B cell (primary cell): ENCODE measurements at regions not wholly inside any gene's neighbourhood (a gene's known extent, or its start where the extent isn't known, plus 50 kb on each side); places are given as distances from the start of the nearest gene placed in this dataset.

Experiments
- EZH2 ChIP-seq: IDR thresholded peaks from 2 replicates; pipeline ENCODE4 v1.6.1; 2012; ENCODE audit warnings: borderline replicate concordance, low read depth, mild to moderate bottlenecking, moderate library complexity, low read length; ENCODE audit not compliant: insufficient read depth, poor library complexity, severe bottlenecking
- TF ChIP-seq, protein P1 (sequence below): fragments of 200-600 bp; IDR thresholded peaks from one replicate; pipeline ENCODE4 v1.8.0; 2022; ENCODE audit warnings: antibody characterized with exemption, mild to moderate bottlenecking

DNA sequence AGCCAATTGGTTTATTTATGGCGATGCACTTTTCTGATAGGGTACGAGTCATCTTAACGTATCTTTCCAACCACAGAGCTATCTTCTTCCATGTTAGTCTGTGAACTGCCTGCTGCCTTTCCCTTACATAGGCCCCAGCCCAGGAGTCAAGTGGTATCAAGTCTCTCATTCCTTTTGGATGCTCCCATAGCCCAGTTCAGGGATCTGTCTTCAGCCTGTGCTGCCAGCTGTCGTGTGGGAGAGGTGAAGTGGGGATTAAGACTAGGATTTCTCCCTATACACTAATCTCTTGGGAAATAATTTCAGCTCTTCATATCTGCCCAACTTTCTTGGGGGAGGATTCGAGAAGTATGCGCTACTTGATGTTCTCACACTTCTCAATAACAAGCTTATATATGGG, 475.7 kb downstream of the EBF1 start:
- TF ChIP-seq, protein P1, sequence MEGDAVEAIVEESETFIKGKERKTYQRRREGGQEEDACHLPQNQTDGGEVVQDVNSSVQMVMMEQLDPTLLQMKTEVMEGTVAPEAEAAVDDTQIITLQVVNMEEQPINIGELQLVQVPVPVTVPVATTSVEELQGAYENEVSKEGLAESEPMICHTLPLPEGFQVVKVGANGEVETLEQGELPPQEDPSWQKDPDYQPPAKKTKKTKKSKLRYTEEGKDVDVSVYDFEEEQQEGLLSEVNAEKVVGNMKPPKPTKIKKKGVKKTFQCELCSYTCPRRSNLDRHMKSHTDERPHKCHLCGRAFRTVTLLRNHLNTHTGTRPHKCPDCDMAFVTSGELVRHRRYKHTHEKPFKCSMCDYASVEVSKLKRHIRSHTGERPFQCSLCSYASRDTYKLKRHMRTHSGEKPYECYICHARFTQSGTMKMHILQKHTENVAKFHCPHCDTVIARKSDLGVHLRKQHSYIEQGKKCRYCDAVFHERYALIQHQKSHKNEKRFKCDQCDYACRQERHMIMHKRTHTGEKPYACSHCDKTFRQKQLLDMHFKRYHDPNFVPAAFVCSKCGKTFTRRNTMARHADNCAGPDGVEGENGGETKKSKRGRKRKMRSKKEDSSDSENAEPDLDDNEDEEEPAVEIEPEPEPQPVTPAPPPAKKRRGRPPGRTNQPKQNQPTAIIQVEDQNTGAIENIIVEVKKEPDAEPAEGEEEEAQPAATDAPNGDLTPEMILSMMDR, result no peak
- TF ChIP-seq EZH2, result no peak
